Activated naive CD4-positive, alpha-beta T cell treated with anti-CD3 and anti-CD28 coated beads, Interleukin-2, amount 50 U/mL, for 16 hours (primary cell): ENCODE measurements at regions not wholly inside any gene's neighbourhood (a gene's known extent, or its start where the extent isn't known, plus 50 kb on each side); places are given as distances from the start of the nearest gene placed in this dataset.
"Not testable (repeated sequence)": the region's sequence is repeated elsewhere in the genome, so short reads cannot be mapped to it uniquely, and the experiment has no call there.

Experiments used
- DNase-seq: peaks from one replicate; pipeline ENCODE4 v3.0.0-alpha.2; 2020

- DNase-seq, result no peak
Measured at GRCh38 chr9:31336841-31337240, 1047.6 kb upstream of the ACO1 start.

- DNase-seq, result no peak
Measured at GRCh38 chr9:31347082-31347617, 1037.3 kb upstream of the ACO1 start.

- DNase-seq, result no peak
Measured at GRCh38 chr9:31355159-31355882, 1029.1 kb upstream of the ACO1 start.

- DNase-seq, result no peak
Measured at GRCh38 chr9:31355965-31356364, 1028.5 kb upstream of the ACO1 start.

- DNase-seq, result no peak
Measured at GRCh38 chr9:31359071-31359470, 1025.4 kb upstream of the ACO1 start.

- DNase-seq, result no peak
Measured at GRCh38 chr9:31364171-31364570, 1020.3 kb upstream of the ACO1 start.

- no peak for DNase-seq
Measured at GRCh38 chr9:31372799-31373587, 1011.5 kb upstream of the ACO1 start.

GRCh38 chr9:31377358-31377757 lies 1007.1 kb upstream of the ACO1 start:
- DNase-seq, result no peak

GRCh38 chr9:31388660-31389059 lies 995.8 kb upstream of the ACO1 start:
- DNase-seq, result no peak

GRCh38 chr9:31389075-31389474 lies 995.4 kb upstream of the ACO1 start:
- no peak for DNase-seq

GRCh38 chr9:31390403-31391025 lies 993.9 kb upstream of the ACO1 start:
- no peak for DNase-seq

- DNase-seq, result no peak
Measured at GRCh38 chr9:31393240-31393639, 991.2 kb upstream of the ACO1 start.

- DNase-seq, result no peak
Measured at GRCh38 chr9:31394015-31394473, 990.4 kb upstream of the ACO1 start.

- DNase-seq, result no peak
Measured at GRCh38 chr9:31412081-31412480, 972.4 kb upstream of the ACO1 start.

- no peak for DNase-seq
Measured at GRCh38 chr9:31415164-31415563, 969.3 kb upstream of the ACO1 start.

- DNase-seq, result no peak
Measured at GRCh38 chr9:31418419-31418818, 966.0 kb upstream of the ACO1 start.

- DNase-seq, result not testable (repeated sequence)
Measured at GRCh38 chr9:31443630-31444457, 940.6 kb upstream of the ACO1 start.

GRCh38 chr9:31445357-31445756 lies 939.1 kb upstream of the ACO1 start:
- DNase-seq, result no peak

GRCh38 chr9:31445960-31446359 lies 938.5 kb upstream of the ACO1 start:
- no peak for DNase-seq

GRCh38 chr9:31467075-31467474 lies 917.4 kb upstream of the ACO1 start:
- DNase-seq, result no peak

- no peak for DNase-seq
Measured at GRCh38 chr9:31470051-31470450, 914.4 kb upstream of the ACO1 start.

- no peak for DNase-seq
Measured at GRCh38 chr9:31471010-31471409, 913.4 kb upstream of the ACO1 start.

GRCh38 chr9:31486630-31487029 lies 897.8 kb upstream of the ACO1 start:
- DNase-seq, result no peak
